Tibial nerve (tissue), 4 donors: ENCODE measurements at regions not wholly inside any gene's neighbourhood (a gene's known extent, or its start where the extent isn't known, plus 50 kb on each side); places are given as distances from the start of the nearest gene placed in this dataset.

ENCODE experiments used
- DNase-seq, 2 donors: peaks; one replicate each; pipeline ENCODE4 v3.0.0-alpha.2; 2019; ENCODE audit warnings: low spot score in 2 of 2
- H3K27ac ChIP-seq, 4 donors: fragments of 200-600 bp; sonication (generic) in 3 of 4; one replicate each; pipeline ENCODE4 v1.5.1; 2017 to 2019; ENCODE audit warnings: mild to moderate bottlenecking in 1 of 4
- H3K27me3 ChIP-seq, 2 donors: fragments of 200-600 bp; sonication (generic) in 1 of 2; one replicate each; pipeline versions ENCODE4 v1.5.1 to v1.6.0; 2017 to 2019
- H3K36me3 ChIP-seq, 3 donors: fragments of 200-600 bp; sonication (generic); one replicate each; pipeline ENCODE4 v1.5.1; 2018 to 2019
- H3K4me1 ChIP-seq, 4 donors: fragments of 200-600 bp; sonication (generic) in 3 of 4; one replicate each; pipeline ENCODE4 v1.5.1; 2017 to 2019
- H3K4me3 ChIP-seq, 4 donors: fragments of 200-600 bp; sonication (generic) in 3 of 4; one replicate each; pipeline ENCODE4 v1.5.1; 2017 to 2019; ENCODE audit warnings: mild to moderate bottlenecking in 1 of 4, moderate library complexity in 1 of 4
- H3K9me3 ChIP-seq, 4 donors: fragments of 200-600 bp; sonication (generic) in 3 of 4; one replicate each; pipeline ENCODE4 v1.5.1; 2017 to 2019
- CTCF ChIP-seq, 5 experiments: fragments of 200-600 bp in 3 of 5; fragments of 450-650 bp in 2 of 5; sonication (generic) in 3 of 5; IDR thresholded peaks; one replicate each; pipeline ENCODE4 v1.5.1; 2016 to 2019; ENCODE audit warnings: antibody characterized with exemption in 5 of 5, mild to moderate bottlenecking in 3 of 5, moderate library complexity in 2 of 5
- EP300 ChIP-seq, 2 donors: sonication (generic); formaldehyde crosslinking; IDR thresholded peaks; one replicate each; pipeline ENCODE4 v1.6.1; 2017; ENCODE audit warnings: antibody characterized with exemption in 2 of 2, mild to moderate bottlenecking in 1 of 2
- POLR2A ChIP-seq, 2 donors: fragments of 450-650 bp; IDR thresholded peaks; one replicate each; pipeline ENCODE4 v1.6.1; 2017; ENCODE audit warnings: antibody characterized with exemption in 2 of 2, mild to moderate bottlenecking in 2 of 2, moderate library complexity in 2 of 2
- WGBS, 2 donors: methylation state at CpG; one replicate each; pipeline ENCODE4 v1.1.5; 2018; 5-methylcytosine and 5-hydroxymethylcytosine counted together

- Histone ChIP-seq H3K9me3 (no peaks in the 10 kb centered on the region), H3K27me3 (no peaks in the 10 kb centered on the region), H3K4me3 (no peak overlapping the region), H3K4me1 (no peaks in the 10 kb centered on the region), H3K27ac (no peak overlapping the region), H3K36me3 (no peaks in the 10 kb centered on the region)
- 78 to 80% methylated on average over 2 of the region's 2 CpGs for WGBS, 2 donors
- no peak for DNase-seq
- no peak for TF ChIP-seq CTCF (IDR thresholded peaks at IDR 0.05)
- no peak for TF ChIP-seq POLR2A (IDR thresholded peaks at IDR 0.05)
- no peak for TF ChIP-seq EP300 (IDR thresholded peaks at IDR 0.05)
Observed at GRCh38 chr1:214928574-214928973, 154.0 kb upstream of the KCNK2 start.

- DNase-seq = no peak
- no peak for TF ChIP-seq CTCF (IDR thresholded peaks at IDR 0.05)
- no peak for TF ChIP-seq EP300 (IDR thresholded peaks at IDR 0.05)
- no peak for TF ChIP-seq POLR2A (IDR thresholded peaks at IDR 0.05)
- 83 to 95% methylated on average over 4 of the region's 4 CpGs for WGBS, 2 donors
- H3K4me1 ChIP-seq = no peaks in the 10 kb centered on the region
- H3K27ac ChIP-seq = no peak overlapping the region
- H3K36me3 ChIP-seq = no peaks in the 10 kb centered on the region
- H3K4me3 ChIP-seq = no peak overlapping the region
- H3K27me3 ChIP-seq = no peaks in the 10 kb centered on the region
- H3K9me3 ChIP-seq = no peaks in the 10 kb centered on the region
Observed at GRCh38 chr1:214933375-214933774, 149.2 kb upstream of the KCNK2 start.

- 58 to 60% methylated on average over 6 of the region's 6 CpGs for WGBS, 2 donors
- TF ChIP-seq CTCF (IDR thresholded peaks at IDR 0.05) = no peak
- no peak for TF ChIP-seq EP300 (IDR thresholded peaks at IDR 0.05)
- TF ChIP-seq POLR2A (IDR thresholded peaks at IDR 0.05) = no peak
- no peaks in the 10 kb centered on the region for H3K36me3 ChIP-seq
Observed at GRCh38 chr1:214934045-214934444, 148.5 kb upstream of the KCNK2 start.

GRCh38 chr1:214935258-214935657, 147.3 kb upstream of the KCNK2 start:
- Histone ChIP-seq H3K4me1 (no peaks in the 10 kb centered on the region), H3K4me3 (no peak overlapping the region), H3K9me3 (no peaks in the 10 kb centered on the region), H3K36me3 (no peaks in the 10 kb centered on the region), H3K27me3 (no peaks in the 10 kb centered on the region), H3K27ac (no peak overlapping the region)
- no peak for TF ChIP-seq CTCF (IDR thresholded peaks at IDR 0.05)
- TF ChIP-seq POLR2A (IDR thresholded peaks at IDR 0.05) = no peak
- TF ChIP-seq EP300 (IDR thresholded peaks at IDR 0.05) = no peak
- DNase-seq = no peak
- WGBS, 2 donors = 13 to 72% methylated on average over 1 of the region's 1 CpG

More at GRCh38 chr1:214934045-214934444, 148.5 kb upstream of the KCNK2 start:
- no peak overlapping the region for H3K4me3 ChIP-seq
- no peaks in the 10 kb centered on the region for H3K9me3 ChIP-seq
- DNase-seq = peak in 1 of 2 donors; percentile 15
- H3K4me1 ChIP-seq = no peaks in the 10 kb centered on the region
- H3K27ac ChIP-seq = no peak overlapping the region
- no peaks in the 10 kb centered on the region for H3K27me3 ChIP-seq

GRCh38 chr1:214939180-214939579, 143.4 kb upstream of the KCNK2 start:
- Histone ChIP-seq H3K4me3 (no peak overlapping the region), H3K36me3 (no peaks in the 10 kb centered on the region), H3K27me3 (no peaks in the 10 kb centered on the region), H3K9me3 (no peaks in the 10 kb centered on the region), H3K4me1 (no peaks in the 10 kb centered on the region), H3K27ac (no peak overlapping the region)
- no peak for TF ChIP-seq CTCF (IDR thresholded peaks at IDR 0.05)
- TF ChIP-seq EP300 (IDR thresholded peaks at IDR 0.05) = no peak
- TF ChIP-seq POLR2A (IDR thresholded peaks at IDR 0.05) = no peak
- DNase-seq = no peak
